Activated CD8-positive, alpha-beta memory T cell treated with anti-CD3 and anti-CD28 coated beads, Interleukin-2, amount 50 U/mL, for 4 hours (primary cell): ENCODE measurements at regions not wholly inside any gene's neighbourhood (a gene's known extent, or its start where the extent isn't known, plus 50 kb on each side); places are given as distances from the start of the nearest gene placed in this dataset.

Experiments
- DNase-seq: peaks from one replicate; pipeline ENCODE4 v3.0.0-alpha.2; 2020

DNA sequence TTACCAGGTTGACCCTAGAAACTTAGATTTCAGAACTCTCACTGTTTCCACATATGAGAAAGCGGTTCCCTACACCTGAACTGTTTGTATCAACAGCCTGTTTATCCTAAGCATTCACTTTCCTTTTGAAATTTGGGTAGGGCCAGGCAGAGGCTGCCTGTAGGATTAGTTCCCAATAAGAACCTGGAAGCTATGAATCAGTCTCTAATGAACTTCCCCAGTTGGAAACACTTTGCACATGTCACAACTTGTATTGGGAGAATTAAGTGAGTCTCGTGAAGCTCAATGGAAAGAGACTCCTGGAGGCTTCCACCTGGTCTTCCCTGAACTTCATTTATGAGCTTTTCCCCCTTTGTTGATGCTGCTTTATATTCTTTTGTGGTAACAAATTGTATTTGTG lies 486.6 kb upstream of the HS6ST1 start:
- no peak for DNase-seq

DNA sequence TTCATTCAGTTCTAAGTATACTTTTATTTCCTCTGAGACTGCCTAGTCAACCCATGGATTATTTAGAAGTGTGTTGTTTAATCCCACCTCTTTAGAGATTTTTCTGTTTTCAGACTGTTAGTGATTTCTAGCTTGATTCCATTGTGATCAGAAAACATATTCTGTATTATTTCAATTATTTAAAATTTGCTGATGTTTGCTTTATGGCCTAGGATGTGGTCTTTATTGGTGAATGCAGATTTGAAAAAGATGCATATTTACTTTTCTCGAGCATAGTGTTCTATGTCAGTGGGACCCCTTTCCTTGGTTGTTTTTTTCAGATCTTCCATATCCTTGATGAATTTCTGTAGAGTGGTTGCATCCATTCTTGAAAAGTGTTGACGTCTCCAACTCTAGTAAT lies 487.2 kb upstream of the HS6ST1 start:
- DNase-seq: no peak

DNA sequence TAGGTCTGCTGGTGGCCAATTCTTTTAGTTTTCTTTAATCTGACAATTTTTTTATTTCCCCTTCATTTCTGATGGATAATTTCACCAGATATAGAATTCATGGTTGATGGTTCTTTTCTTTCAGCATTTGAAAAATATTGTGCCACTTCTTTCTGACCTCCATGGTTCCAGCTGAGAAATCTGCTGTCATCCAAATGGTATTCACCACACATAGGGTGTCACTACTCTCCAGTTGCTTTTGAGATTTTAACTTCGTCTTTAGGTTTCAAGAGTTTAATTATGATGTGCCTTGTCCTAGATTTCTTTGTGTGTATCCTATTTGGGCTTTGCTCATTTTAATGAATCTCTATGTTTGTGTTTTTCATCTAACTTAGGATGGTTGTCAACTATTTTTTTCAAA lies 488.6 kb upstream of the HS6ST1 start:
- no peak for DNase-seq

DNA sequence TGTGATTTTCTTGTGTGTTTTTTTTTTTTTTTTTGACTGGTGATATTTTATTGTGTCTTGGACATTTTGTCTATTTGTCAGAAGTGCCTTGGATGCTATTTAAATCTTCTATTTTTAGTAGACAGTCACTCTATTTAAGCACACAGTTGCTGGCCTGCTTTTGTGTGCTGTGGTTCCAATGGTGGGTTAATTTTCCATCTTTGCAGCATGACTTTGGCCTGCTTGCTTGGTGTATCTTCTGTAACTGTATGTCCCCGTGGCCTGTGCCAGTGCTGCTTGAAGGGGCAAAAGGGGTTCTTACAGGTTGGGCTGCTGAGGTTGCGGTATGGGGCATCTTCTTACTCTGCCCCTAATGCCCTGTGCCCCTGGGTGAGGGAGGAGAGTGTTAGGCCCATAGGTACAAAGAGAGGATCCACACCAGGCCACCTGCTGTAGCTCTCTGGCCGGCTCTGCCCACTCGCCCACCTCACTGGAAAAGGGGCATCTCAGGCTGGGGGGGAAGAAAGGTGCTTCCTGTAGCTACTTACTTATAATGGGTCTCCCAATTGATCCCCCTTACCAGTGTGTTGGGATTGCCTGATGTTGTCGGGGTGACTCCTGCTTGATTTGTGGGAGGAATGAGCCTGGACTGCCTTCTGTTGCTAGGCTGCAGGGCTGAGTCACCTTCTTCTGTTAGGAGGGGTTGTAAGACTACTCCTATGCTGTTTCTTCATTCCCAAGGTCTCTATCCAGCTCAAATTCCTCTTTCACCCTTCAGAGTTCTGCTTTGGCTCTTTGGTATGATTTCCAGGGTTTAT lies 490.0 kb upstream of the HS6ST1 start:
- no peak for DNase-seq

DNA sequence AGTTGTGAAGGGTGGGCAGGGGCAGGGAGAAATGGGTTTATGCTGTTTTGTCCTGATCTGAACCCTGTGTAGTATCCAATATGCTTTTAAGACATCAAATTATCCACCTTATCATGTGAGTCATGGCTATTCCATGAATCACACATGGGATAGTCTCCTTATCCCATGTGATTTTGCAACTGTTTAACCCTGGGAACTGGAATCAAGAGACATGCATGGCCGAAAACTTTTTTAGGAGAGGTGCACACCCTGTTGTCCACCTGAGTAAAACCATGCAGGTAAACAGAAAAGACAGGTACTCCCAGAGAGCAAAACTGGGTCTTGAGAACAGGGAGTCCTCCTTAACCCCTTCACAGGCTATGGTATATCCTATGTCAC lies 490.6 kb upstream of the HS6ST1 start:
- DNase-seq: no peak

DNA sequence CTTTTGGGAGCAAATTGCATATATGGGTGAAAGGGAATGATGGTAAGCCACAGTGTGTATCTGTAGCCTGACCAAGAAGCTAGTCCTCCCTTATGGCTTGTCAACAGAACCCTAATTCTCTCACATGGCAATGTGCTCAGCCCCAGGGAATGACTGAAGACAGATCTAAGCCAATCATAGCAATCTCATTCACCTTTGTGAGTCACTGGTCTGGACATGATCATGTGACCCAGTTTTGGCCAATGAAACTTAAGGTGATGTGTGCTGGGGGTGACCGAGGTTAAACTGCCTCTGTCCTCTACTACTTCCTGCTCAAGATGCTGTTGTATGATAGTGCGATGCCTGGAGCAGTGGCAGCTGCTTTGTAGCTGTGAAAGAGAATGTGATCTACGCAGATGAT lies 491.2 kb upstream of the HS6ST1 start:
- DNase-seq: no peak

DNA sequence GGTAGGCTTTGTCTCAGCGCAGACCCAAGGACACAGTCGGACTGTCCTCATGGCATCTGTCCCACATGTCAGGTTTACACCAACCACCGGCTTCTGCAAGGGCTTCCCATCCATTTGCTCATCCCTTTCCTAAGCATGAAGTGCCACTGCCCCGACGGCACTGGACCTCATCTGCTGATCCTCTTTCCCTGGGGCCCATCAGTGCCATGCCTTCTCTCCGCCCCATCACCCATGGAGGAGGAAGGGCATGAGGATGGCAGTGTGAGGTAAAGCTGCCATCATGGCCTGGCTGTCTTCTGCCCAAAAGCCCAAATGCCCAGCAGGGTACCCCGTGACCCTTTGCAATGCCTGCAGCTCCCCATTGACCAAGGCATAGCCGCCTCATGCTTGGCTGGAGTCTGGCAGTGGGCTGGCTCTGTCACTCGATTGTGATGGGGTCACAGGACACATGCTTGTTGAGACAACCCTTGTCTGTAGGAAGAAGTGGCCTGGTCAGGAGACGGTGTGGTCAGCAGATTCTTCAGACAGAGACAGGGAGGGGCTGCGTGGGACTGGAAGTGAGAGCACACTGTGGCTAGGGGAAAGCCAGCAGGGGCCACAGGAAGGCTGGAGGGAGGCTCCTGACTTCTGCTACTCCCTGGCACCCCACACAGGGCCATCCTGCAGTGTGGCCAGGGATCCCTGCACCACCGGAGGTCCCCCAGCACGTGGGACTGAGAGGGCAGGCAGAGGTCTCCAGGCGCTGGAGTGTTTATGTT lies 493.7 kb upstream of the HS6ST1 start:
- no peak for DNase-seq

DNA sequence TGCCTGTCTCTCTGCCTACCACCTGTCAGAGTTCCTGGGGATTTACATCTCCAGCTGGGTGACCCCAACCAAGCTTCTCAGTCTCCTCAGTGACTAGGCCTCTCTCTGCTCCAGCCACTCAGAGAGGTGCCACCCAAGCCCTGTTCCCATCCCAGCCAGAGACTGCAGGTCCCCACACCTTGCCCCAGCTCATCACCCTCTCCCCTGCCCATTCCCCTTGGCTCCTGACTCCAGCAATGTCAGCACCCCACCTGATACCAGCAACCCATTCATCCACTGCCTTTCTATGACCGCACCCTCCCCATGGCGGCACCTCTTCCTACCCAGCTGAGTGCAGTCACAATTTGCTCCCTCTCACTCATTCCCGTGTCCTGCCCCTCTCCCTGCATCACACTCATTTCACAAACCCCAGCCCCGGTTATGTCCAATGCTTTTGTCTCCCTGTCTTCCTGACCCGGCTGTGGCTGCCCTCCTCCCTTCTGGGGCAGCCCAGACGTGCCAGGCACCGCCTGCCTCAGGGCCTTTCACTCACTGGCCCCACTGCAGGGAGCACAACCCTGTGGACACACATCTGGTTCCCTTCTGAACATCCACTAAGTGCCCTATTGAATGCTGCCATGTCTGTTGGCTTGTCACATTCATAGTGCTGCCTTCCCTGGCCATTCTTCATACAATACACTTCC lies 494.8 kb upstream of the HS6ST1 start:
- DNase-seq: no peak

DNA sequence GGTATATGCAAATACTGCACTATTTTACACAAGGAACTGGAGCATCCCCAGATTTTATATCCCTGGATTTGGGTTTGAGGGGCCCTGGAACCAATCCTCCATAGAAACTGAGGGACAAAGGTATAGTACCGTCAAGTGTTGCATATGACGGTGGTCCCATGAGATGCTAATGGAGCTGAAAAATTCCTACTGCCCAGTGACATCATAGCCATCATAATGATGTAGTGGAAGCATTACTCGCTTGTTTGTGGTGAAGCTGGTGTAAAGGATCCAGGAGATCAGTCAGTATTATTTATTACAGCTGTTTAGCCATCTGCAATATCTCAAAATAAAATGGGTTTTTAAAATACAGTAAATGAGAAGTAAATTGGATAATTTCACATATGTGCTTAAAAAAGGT lies 496.6 kb upstream of the HS6ST1 start:
- no peak for DNase-seq

DNA sequence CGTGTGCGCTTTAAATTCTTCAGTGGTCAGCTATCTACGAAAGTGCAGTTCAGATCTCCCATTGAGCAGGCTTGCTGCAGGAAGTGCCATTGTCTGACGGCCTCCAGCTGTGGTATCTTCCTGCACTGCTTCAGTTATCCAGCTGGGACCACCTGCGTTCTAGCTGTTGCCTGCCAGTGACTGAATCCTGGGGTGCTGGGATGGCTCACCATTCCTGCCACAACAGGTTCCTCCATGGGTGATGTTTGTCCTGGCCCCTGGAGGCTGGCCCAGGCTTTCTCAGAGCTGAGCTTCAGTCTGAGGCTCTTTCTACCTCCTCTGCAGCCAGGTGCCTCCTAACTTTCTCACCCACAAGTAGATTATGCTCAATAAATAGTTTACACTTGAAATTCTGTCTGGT lies 498.5 kb upstream of the HS6ST1 start:
- DNase-seq: no peak

DNA sequence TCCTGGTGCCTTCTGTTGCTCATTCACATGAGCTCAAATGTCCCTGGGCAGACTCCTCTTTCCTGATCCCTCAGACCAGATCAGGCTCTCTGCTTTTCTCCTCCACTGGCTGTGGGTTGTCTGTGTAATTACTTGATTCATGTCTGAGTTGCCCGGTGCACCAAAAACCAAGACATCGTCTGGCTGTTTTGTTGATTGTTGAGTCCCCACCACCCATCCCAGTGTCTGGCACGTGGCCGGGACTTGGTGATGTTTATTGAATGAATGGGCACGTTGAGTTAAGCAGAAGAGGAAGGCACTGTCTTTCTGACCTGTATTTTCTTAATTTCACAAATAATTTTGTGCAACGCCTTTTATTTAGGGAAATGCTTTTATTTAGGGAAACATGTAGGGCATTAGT lies 499.1 kb upstream of the HS6ST1 start:
- no peak for DNase-seq

DNA sequence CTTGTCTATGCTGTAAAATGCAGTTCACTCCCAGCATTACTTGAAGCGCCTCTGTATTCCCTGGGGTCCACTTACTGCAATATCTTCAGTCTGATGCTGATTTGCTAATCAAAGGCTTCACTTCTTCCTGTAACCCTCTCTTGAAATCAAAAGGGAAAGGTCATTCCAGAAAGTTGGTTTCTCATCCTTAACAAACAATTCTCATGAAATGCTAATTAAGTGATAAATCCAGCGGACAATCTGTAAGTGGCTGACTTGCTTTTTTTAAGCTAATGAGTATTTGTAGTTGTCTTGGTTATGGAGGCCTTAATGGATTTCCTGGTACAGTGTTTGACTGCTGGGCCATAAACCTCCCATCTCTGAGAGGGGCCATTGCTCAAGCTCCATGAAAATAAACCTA lies 499.6 kb upstream of the HS6ST1 start:
- DNase-seq: no peak

DNA sequence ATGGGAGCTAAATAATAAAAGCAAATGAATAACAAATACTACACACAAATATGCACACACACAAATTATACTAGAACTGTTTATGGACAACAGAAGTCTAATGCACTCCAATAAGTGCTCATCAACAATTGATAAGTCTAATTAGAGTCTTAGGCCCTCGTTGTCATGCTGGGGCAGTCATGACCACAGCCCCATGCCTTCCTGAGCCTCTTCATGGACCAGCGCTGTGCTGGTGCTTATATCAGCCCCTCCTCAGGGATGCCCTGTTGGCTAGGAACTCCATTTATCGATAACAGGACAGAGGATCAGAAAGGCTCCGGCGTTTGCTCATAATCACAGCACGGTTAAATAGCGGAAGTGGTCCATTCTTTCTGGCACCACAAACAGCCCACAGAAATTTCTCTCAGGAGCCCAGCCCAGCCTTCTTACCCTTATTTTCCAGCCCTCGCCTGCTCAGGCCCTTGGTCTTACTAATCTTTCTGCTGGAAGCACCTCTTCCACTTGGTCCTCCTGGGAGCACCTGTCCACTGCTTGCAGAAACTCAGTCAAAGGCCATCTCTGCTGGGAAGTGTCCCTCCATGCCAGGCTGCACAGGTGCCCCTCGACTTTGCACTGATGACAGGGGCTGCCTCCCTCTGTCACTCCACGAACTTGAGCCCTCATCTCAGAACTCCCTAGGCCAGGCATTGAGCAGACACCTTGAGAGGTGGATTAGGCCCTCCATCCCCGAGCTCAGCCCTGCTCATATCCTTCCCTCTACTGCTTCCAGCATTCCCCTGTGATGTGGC lies 500.2 kb upstream of the HS6ST1 start:
- no peak for DNase-seq

DNA sequence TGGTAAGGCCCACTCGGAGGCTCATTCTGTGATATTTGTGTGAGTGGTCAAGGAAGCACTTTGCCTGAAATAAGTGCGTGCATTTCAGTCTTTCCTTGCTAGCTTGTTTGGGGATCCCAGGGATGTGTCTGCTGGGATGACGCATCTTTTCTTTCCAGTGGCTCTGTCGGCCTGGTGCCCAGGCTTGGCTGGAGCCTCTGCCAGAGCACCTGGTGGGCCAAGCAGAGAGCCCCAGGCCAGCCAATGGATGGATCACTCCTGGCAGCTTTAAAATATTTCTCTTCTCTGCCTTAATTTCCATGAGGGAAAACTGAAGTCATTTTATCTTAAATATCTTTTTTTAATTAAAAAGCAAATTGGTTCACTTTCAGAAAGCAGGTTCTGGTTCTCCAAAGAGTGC lies 501.8 kb upstream of the HS6ST1 start:
- no peak for DNase-seq

DNA sequence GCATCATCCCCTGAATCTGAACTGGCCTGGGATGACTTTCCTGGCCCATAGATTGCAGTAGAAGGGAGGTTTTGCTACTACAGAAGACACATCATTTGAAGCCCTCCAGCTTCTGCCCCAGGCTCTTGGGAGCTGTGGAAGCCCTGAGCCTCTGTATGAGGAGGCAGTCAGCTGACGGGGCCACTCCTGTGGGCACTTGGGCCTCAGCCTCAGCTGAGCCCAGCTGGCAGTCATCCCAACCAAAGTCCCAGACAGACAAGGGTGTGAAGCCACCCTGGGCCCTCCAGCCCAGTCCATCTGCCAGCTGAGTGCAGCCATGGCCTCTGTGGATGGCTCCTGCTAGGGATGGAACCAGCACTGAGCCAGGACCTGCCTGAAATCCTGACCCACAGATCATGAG lies 502.3 kb upstream of the HS6ST1 start:
- no peak for DNase-seq

DNA sequence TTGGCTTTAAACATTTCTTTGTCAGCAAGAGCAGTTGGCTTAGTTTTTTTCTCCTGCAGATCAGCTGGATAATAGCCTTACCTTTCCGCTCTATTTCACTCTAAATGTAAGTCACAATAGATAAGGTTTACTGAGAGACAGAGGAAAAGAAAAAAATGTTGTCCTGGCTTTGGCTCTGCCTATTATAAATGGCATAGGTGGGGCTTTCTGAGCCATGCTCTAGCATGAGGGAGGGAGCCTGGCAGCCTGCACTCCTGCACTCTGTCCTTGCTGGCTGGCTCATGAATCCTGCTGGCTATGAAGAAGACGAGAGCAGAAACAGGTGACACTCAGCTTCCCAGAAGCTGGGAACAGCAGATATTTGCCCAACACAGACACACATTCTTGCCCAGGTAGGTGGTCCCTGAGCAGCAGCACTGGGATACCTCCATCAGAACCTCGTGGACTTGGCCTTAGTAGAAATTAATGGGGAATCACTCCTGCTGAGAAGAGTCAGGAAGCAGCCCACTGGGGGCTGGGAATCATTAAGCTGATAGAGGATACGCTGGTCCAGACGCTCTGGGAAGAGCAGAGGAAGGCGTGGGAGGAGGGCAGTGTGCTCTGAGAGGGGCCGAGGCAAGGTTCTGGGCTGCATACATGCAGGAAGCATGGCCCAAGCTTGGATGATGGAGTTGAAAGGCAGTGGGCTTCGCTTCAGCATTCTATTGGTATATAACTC lies 514.4 kb upstream of the HS6ST1 start:
- DNase-seq: no peak

DNA sequence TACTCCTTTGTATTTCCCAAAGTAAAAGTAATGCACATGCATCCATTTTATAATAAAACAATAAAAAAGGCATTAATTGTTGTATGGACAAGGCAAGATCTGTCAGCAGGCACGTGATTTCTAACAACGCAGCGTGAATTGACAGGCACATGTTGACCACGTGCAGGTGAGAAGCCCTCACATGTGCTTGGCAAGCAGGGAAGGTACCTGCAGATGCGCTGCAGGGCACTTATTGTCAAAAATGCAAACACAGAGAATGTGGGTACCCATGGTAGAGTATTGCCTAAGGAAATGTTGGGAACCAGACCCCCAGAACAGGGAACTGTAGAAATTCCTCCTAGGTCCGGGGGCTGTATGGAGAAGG lies 515.0 kb upstream of the HS6ST1 start:
- DNase-seq: no peak

DNA sequence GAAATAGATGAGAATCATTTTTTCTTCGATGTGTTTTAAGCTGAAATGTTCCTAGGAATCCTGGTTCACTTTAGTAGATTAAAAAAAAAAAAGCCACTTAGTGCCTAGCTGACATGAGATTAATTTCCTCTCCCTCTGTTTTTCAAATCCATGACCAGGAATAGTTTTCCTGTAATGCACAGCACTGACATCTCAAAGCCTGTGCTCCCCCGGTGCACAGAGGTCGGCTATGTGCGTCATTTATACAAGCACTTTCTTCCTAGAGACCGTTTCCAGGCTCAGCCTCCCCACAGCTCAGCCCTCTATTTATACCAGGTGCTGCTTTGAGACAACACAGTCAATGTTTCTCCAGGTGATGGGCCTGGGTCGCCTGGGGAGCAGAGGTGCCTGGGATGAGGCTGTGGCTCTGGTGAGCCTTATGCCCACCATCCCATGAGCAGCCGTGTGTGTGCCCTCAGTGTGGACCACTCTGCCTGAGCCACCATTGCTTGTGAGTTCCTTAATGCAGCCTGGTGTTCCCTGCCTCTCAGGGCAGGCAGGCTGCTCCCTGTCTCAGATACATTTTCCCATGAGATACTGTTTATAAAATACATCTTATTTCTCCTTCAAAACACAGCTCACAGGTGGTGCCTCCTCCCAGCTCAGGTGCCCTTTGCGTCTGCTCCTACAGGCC lies 515.7 kb upstream of the HS6ST1 start:
- DNase-seq: no peak

DNA sequence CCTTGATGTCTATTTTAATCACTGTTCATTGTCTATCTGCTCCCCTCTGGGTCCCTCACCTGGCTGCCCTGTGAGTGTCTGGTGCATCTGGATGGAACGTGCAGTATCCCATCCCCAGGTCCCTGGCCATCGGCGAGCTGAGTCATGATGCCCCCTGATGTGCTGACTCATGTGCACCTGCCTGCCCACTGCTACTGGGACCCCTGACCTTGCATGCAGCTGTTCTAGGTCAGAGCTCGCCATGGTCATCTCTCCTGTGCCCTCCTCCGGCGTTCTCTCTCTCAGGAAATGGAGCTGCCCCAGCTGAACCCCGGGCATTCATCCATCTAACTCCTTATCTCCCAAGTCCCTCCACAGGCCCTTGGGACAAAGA lies 516.2 kb upstream of the HS6ST1 start:
- DNase-seq: no peak

DNA sequence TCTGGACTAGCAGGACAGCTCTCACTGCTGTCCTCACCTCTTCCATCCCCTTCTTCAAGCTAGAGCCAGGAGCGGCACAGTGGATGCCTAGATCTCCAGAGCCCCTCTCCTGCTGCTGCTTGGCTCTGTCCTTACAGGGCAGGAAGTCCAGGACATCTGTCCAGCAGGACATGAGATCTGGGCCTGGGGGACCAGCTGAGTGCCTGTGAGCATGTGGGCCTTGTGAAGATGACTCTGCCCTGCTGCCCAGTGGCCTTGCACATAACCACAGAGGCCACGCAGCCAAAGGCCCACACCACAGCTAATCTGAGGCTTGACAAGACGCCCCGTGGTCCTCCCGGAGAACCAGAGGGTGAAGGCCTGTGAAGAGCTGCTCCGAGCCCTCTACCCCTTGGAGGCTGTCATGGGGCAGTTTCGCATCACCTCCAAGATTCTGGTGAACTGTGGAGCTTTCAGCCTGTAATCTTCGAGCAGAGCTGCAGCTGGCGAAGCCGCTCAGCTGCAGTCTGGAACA lies 516.7 kb upstream of the HS6ST1 start:
- no peak for DNase-seq

DNA sequence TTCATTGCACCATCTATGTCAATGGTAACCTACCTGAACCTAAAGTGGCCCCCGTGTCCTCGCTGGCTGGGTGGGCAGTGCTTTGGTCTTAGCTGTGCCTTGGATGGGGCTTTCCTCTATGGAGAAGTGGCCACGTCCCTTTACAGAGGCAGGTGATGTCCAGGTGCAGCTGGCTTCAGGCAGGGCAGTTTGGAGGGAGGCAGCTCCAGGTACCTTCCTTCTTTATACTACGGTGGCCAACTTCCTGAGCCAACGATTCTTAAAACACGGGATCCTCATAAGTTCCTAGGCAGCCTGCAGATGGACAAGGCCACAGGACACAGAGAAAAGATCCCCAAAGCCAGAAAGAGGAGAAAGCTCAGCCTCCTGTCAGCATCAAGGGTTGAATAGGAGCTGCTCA lies 517.3 kb upstream of the HS6ST1 start:
- no peak for DNase-seq

DNA sequence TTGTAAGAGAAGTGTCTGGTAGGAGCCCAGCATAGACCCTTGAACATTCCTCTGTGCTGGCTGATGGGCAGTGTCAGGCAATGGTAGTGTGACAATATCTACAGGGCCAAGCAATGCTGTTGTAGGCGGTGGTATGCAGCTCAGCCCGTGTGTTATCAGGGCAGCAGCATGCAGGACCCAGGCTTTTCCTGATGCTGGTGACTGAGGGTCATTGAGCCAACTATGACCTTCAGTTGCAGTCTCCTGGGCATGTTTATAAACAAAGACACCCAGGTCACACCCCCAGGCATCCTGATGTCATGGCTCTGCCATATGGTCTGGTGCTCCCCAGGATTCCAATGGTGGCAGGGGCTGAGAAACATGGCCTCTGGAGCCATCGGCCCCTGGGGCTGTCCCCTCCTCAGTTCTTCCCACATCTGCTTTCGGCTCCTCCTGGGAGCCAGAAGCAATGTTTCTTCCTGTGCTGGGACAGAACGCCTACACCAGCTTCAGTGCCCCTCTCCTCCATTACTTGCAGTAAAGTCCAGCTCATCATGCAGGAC lies 518.0 kb upstream of the HS6ST1 start:
- no peak for DNase-seq
